ENCODE measurements at regions not wholly inside any gene's neighbourhood (a gene's known extent, or its start where the extent isn't known, plus 50 kb on each side); places are given as distances from the start of the nearest gene placed in this dataset.

DNA sequence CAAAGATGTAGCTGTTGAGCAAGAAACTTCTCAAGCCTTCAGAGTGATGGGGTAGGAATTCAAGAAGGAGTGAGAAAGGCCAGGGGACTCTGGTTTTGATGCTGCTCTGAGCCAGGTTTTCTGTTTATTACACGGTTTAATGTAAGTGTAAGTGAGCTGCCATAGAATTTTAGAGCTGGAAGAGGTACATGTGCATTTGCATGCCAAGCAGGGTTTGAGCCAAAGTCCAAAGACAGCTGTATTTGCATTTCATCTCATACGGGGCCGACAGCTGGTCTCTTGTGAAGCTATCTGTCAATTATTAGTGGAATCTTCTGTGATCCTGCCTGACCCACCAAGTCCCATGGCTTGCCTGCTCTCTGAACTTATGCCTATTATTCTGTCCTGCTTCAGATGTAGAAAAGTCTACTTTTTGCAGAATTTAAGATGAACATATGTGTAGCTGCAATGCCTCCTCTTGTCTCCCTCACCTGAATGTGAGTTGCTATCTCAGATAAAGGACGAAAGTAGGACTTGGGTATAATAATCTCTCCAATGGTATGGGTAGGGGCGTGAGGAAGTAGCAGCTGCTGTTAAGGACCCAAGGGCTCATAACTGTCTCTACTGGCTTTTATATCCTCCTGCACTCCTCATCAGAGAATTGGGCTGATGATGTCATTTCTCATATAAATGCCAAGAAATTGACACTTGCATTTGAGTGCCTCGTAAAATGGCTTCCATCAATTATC lies 160.0 kb downstream of the SQOR start:
- Histone ChIP-seq H3K79me2 (ENCODE audit: insufficient read depth, low read length) (no peaks in the 10 kb centered on the region), H3K4me1 (ENCODE audit: control insufficient read depth in 1 of 2, insufficient read depth in 2 of 2, low read length in 2 of 2) (no peaks in the 10 kb centered on the region), H2AFZ (ENCODE audit: low read depth, low read length, poor library complexity, severe bottlenecking) (no peak overlapping the region), H3K27ac (ENCODE audit: low read depth, low read length) (no peak overlapping the region), H4K20me1 (ENCODE audit: insufficient read depth) (no peaks in the 10 kb centered on the region; the same call in 1 of the 2 replicates), H3K4me3 (replicated peaks in 1 of 2; ENCODE audit: low read depth in 1 of 2, low read length in 2 of 2) (no peak overlapping the region), H3K9me3 (ENCODE audit: control insufficient read depth in 1 of 2, insufficient read depth in 1 of 2, low read depth in 1 of 2, low read length in 2 of 2) (no peaks in the 10 kb centered on the region), H3K4me2 (ENCODE audit: low read length) (no peak overlapping the region), H3K9me2 (ENCODE audit: insufficient read depth) (no peaks in the 10 kb centered on the region), H3K9ac (ENCODE audit: low read length) (no peak overlapping the region), H3K36me3 (ENCODE audit: control insufficient read depth in 1 of 2, insufficient read depth in 2 of 2, low read length in 2 of 2) (no peaks in the 10 kb centered on the region), H3K27me3 (ENCODE audit: insufficient read depth, low read length) (no peaks in the 10 kb centered on the region)
- TF ChIP-seq ZNF274 (IDR thresholded peaks at IDR 0.05; ENCODE audit: low read depth, low read length) = no peak
- TF ChIP-seq, protein P1, sequence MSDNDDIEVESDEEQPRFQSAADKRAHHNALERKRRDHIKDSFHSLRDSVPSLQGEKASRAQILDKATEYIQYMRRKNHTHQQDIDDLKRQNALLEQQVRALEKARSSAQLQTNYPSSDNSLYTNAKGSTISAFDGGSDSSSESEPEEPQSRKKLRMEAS (IDR thresholded peaks at IDR 0.05) = no peak
- TF ChIP-seq SIN3A (IDR thresholded peaks at IDR 0.05; ENCODE audit: low read depth) = no peak
- TF ChIP-seq CBX3 (IDR thresholded peaks at IDR 0.05; ENCODE audit: low read depth) = no peak
- no peak for TF ChIP-seq ZFX (IDR thresholded peaks at IDR 0.05)
- TF ChIP-seq CEBPB (IDR thresholded peaks at IDR 0.05; ENCODE audit: low read depth) = no peak
- TF ChIP-seq ELF1 (IDR thresholded peaks at IDR 0.05; ENCODE audit: borderline replicate concordance, low read depth) = no peak
- no peak for TF ChIP-seq POLR2AphosphoS5 (IDR thresholded peaks at IDR 0.05; ENCODE audit: low read depth, low read length)
- no peak for TF ChIP-seq SRF (IDR thresholded peaks at IDR 0.05; ENCODE audit: low read depth)
- TF ChIP-seq EGR1 (IDR thresholded peaks at IDR 0.05; ENCODE audit: low read depth) = no peak
- TF ChIP-seq, protein P2, sequence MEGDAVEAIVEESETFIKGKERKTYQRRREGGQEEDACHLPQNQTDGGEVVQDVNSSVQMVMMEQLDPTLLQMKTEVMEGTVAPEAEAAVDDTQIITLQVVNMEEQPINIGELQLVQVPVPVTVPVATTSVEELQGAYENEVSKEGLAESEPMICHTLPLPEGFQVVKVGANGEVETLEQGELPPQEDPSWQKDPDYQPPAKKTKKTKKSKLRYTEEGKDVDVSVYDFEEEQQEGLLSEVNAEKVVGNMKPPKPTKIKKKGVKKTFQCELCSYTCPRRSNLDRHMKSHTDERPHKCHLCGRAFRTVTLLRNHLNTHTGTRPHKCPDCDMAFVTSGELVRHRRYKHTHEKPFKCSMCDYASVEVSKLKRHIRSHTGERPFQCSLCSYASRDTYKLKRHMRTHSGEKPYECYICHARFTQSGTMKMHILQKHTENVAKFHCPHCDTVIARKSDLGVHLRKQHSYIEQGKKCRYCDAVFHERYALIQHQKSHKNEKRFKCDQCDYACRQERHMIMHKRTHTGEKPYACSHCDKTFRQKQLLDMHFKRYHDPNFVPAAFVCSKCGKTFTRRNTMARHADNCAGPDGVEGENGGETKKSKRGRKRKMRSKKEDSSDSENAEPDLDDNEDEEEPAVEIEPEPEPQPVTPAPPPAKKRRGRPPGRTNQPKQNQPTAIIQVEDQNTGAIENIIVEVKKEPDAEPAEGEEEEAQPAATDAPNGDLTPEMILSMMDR (IDR thresholded peaks at IDR 0.05 in 2 of 3, conservative IDR thresholded peaks at IDR 0.05 in 1 of 3; ENCODE audit: borderline replicate concordance in 1 of 3, insufficient read depth in 1 of 3, low read depth in 2 of 3, low read length in 2 of 3) = no peak
- TF ChIP-seq ZBTB33 (IDR thresholded peaks at IDR 0.05; ENCODE audit: extremely low read depth, insufficient replicate concordance, low read length) = no peak
- TF ChIP-seq REST (IDR thresholded peaks at IDR 0.05; ENCODE audit: low read depth) = no peak
- TF ChIP-seq, protein P3, sequence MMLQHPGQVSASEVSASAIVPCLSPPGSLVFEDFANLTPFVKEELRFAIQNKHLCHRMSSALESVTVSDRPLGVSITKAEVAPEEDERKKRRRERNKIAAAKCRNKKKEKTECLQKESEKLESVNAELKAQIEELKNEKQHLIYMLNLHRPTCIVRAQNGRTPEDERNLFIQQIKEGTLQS (IDR thresholded peaks at IDR 0.05) = no peak
- TF ChIP-seq EZH2 (IDR thresholded peaks at IDR 0.05) = no peak
- no peak for TF ChIP-seq POLR2A (IDR thresholded peaks at IDR 0.05; ENCODE audit: borderline replicate concordance, extremely low read depth, insufficient read depth, insufficient read length)
- no peak for TF ChIP-seq YY1 (IDR thresholded peaks at IDR 0.05; ENCODE audit: extremely low read depth, insufficient replicate concordance, low read depth, low read length)
- no peak for TF ChIP-seq JUND (IDR thresholded peaks at IDR 0.05)
- ChIA-PET RAD21 (ENCODE audit: low non-redundant PET in 1 of 2, low total read pairs in 2 of 2, uncharacterized antibody in 2 of 2, unreplicated experiment in 2 of 2) (no interaction called here), POLR2A (no interaction called here), CTCF (interaction anchor here (0.6 to 2.6 kb wide), 8 partner anchors 9 to 160 kb away, joined by 3 to 17 read pairs (median 5); partner anchors contain the start of gene SQOR)
- DNase-seq (ENCODE audit: low read depth, low spot score) = no peak
- no TSS peak for BruUV-seq (replicated peaks)
- intact Hi-C loops (cut with micrococcal nuclease) = no loop called here
- ATAC-seq = no peak

All from HCT116 (cell line).